NT2/D1 (cell line): ENCODE measurements at regions not wholly inside any gene's neighbourhood (a gene's known extent, or its start where the extent isn't known, plus 50 kb on each side); places are given as distances from the start of the nearest gene placed in this dataset.

Source experiments
- DNase-seq: peaks from one replicate; pipeline ENCODE4 v3.0.0-alpha.2; 2011; ENCODE audit warnings: low read depth, low spot score
- H3K27me3 ChIP-seq: 2 replicates; pipeline ENCODE4 v1.6.0; 2011; ENCODE audit warnings: mild to moderate bottlenecking; ENCODE audit not compliant: insufficient read length, insufficient read depth
- H3K36me3 ChIP-seq: 2 replicates; pipeline ENCODE4 v1.6.1; 2011; ENCODE audit warnings: mild to moderate bottlenecking, low read length, mixed read lengths; ENCODE audit not compliant: insufficient read depth, insufficient read length
- H3K4me1 ChIP-seq: 2 replicates; pipeline ENCODE4 v1.5.1; 2011; ENCODE audit not compliant: insufficient read depth, insufficient read length
- H3K4me3 ChIP-seq: 2 replicates; pipeline ENCODE4 v1.5.1; 2011; ENCODE audit warnings: low read depth; ENCODE audit not compliant: insufficient read length
- H3K9ac ChIP-seq: 2 replicates; pipeline ENCODE4 v1.6.0; 2011; ENCODE audit warnings: low read depth; ENCODE audit not compliant: insufficient read length
- H3K9me3 ChIP-seq: 2 replicates; pipeline ENCODE4 v1.5.1; 2011; ENCODE audit warnings: mild to moderate bottlenecking, low read length; ENCODE audit not compliant: insufficient read depth
- SUZ12 ChIP-seq: IDR thresholded peaks from 2 replicates; pipeline ENCODE4 v1.6.1; 2011; ENCODE audit not compliant: insufficient read length, insufficient read depth; ENCODE audit errors: extremely low read depth
- YY1 ChIP-seq: IDR thresholded peaks from 2 replicates; pipeline ENCODE4 v1.6.1; 2011; ENCODE audit not compliant: insufficient read length, insufficient read depth
- ZNF274 ChIP-seq: IDR thresholded peaks from 2 replicates; pipeline ENCODE4 v1.6.1; 2011; ENCODE audit warnings: mild to moderate bottlenecking, low read depth, low read length

DNA sequence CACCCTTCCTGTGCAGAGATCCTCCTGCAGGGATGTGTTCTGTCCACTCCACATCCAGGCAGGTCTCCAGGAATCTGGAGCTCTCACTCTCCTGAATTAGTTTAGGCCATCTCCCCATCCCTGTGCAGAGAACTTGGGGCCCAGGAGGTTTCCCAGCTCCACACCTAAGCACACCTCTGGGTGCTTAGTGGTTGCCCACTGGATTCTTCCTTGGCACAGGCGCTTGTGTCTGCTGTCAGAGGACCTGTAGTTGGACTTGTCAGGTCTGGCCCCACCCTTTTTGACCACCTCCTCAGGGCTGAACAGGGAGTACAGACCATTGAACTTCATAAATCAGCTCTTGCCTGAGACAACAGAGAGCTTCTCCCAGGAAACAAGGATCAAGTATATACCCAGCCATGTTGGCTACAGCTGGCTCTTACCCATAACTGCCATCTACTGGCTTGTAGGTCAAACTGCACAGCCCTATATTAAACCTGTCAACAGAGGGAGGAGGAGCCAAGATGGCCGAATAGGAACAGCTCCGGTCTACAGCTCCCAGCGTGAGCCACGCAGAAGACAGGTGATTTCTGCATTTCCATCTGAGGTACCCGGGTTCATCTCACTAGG, 275.5 kb downstream of the PPARGC1A start:
- no peaks in the 10 kb centered on the region for H3K36me3 ChIP-seq
- H3K9me3 ChIP-seq: peaks cover 6% of the 10 kb centered on the region; the same call in 1 of the 2 replicates
- H3K27me3 ChIP-seq: no peaks in the 10 kb centered on the region
- no peak for TF ChIP-seq SUZ12
- no peak for TF ChIP-seq YY1
- no peak for TF ChIP-seq ZNF274
- DNase-seq: peak; percentile 30
- H3K4me3 ChIP-seq: no peak overlapping the region
- no peak overlapping the region for H3K9ac ChIP-seq
- no peaks in the 10 kb centered on the region for H3K4me1 ChIP-seq

DNA sequence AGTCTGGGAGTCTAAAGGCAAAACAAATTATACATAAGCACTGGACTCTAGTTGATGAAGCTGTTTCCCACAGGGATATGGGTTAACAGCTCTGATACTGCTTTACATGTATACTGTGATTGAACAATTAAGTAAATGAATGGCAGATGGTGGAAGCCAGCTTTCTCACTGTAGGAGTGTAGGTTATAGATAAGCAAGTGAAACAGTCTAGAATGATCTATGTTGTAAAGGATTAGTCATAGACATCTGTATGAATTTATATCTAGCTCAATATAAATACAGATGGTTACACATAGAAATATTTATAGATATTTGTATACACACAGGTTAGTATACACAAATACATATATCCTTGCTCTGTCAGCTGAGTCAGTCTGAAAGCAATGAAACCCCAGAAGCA, 276.1 kb downstream of the PPARGC1A start:
- H3K4me1 ChIP-seq: no peaks in the 10 kb centered on the region
- no peak for DNase-seq
- no peak overlapping the region for H3K4me3 ChIP-seq
- no peak overlapping the region for H3K9ac ChIP-seq
- H3K36me3 ChIP-seq: no peaks in the 10 kb centered on the region
- H3K9me3 ChIP-seq: peaks cover 6% of the 10 kb centered on the region; the same call in 1 of the 2 replicates
- TF ChIP-seq YY1: no peak
- TF ChIP-seq SUZ12: no peak
- TF ChIP-seq ZNF274: no peak
- no peaks in the 10 kb centered on the region for H3K27me3 ChIP-seq

DNA sequence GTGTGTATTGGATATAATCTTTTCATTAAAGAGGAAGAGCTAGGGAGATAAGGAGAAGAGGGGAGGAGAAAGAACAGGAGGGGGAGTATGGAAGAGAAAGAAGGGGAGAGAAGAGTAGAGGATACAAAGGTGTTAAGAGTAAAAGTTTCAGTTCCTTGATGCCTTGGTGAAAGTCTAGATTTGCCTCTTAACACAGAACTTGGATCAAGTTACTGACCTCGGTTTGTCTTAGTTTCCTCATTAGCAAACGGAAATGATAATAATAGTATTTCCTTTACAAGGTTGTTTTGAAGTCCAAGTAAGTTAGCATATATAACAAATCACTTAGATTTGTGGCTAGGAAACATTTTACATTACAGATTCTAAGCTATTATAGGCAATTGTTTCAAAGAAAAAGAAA, 287.1 kb downstream of the PPARGC1A start:
- H3K9ac ChIP-seq: no peak overlapping the region
- no peaks in the 10 kb centered on the region for H3K9me3 ChIP-seq
- DNase-seq: no peak
- TF ChIP-seq YY1 (no peak), SUZ12 (no peak), ZNF274 (no peak)
- no peaks in the 10 kb centered on the region for H3K27me3 ChIP-seq
- no peak overlapping the region for H3K4me3 ChIP-seq
- no peaks in the 10 kb centered on the region for H3K36me3 ChIP-seq
- no peaks in the 10 kb centered on the region for H3K4me1 ChIP-seq

DNA sequence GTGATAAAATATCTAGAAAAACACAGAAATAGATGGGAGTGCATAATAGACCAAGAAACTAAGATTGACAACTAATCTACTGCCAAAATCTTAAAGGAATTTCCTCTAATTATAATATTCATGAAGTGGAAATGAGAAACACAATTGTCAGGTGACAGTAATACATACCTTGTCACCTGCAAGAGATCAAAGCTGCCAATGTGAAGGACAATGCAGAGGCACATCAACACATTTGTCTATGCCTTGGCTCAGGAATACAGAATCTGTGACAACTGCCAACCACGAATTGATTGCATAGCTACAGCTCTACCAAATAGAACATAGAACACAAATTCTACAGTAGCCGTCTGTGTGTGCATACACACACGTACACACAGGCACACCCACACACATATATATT, 295.7 kb downstream of the PPARGC1A start:
- Histone ChIP-seq H3K36me3 (no peaks in the 10 kb centered on the region), H3K4me1 (no peaks in the 10 kb centered on the region), H3K4me3 (no peak overlapping the region), H3K9me3 (peaks cover 10% of the 10 kb centered on the region; the same call in 1 of the 2 replicates), H3K9ac (no peak overlapping the region), H3K27me3 (no peaks in the 10 kb centered on the region)
- no peak for TF ChIP-seq SUZ12
- no peak for TF ChIP-seq ZNF274
- no peak for TF ChIP-seq YY1
- DNase-seq: no peak

DNA sequence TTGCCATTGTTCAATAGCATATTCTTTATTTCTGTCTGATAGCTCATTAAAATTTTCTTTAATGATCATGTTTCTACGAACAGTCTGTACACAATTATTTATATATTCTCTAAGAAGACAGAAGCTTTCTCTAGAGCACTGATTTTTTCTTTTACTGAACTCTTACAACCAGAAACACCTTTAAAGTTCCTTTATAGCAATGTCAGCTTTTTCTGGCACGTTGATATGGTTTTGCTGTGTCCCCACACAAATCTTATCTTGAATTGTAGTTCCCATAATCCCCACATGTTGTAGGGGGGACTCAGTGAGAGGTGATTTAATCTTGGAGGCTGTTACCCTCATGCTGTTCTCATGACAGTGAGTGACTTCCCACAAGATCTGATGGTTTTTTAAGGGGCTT, 299.4 kb downstream of the PPARGC1A start:
- H3K9ac ChIP-seq: no peak overlapping the region
- TF ChIP-seq YY1 (no peak), SUZ12 (no peak), ZNF274 (no peak)
- H3K9me3 ChIP-seq: peaks cover 10% of the 10 kb centered on the region; the same call in 1 of the 2 replicates
- no peaks in the 10 kb centered on the region for H3K36me3 ChIP-seq
- H3K4me3 ChIP-seq: no peak overlapping the region
- H3K27me3 ChIP-seq: no peaks in the 10 kb centered on the region
- no peaks in the 10 kb centered on the region for H3K4me1 ChIP-seq
- no peak for DNase-seq

DNA sequence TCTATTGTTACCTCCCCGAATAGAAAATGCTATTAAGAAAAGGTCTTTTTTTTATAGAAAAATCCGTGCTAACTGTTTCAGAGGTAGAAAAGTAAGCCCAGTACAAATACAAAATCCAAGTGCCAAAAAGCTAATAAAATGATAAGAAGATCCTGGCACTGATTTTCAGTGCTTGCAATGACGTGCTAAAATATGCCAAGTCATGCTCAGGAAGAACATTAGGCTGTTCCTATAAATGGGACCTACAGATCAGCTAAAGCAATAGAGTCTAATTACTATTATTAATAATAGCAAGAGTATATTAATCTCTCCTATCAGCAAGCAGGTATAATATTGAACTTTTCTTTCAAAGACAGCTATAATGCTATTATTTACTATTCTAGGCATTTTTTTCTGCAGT, 305.8 kb downstream of the PPARGC1A start:
- Histone ChIP-seq H3K9me3 (no peaks in the 10 kb centered on the region), H3K4me3 (no peak overlapping the region), H3K27me3 (no peaks in the 10 kb centered on the region), H3K4me1 (no peaks in the 10 kb centered on the region), H3K36me3 (no peaks in the 10 kb centered on the region), H3K9ac (no peak overlapping the region)
- TF ChIP-seq YY1: no peak
- no peak for TF ChIP-seq ZNF274
- no peak for TF ChIP-seq SUZ12
- DNase-seq: no peak

DNA sequence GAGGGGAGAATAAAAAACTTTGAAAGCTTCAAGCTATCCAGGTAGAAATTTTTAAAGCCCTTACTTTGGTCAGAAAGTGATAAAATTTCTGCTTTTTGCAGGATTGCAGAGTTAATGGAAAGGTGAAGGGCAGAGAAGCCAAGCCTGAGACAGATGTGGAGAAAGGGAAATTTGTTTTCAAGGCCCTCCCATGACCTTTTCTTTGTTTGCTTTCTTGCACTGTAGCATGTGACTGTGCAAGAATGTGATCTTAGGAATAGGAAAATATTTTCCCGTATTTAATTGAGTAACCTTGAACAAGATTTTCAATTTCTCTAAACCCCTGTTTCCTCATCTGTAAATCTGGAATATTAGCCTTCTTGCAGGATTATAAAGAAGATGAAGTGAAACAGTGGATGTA, 307.2 kb downstream of the PPARGC1A start:
- DNase-seq: no peak
- Histone ChIP-seq H3K4me1 (no peaks in the 10 kb centered on the region), H3K27me3 (no peaks in the 10 kb centered on the region), H3K9me3 (no peaks in the 10 kb centered on the region), H3K9ac (no peak overlapping the region), H3K36me3 (no peaks in the 10 kb centered on the region), H3K4me3 (no peak overlapping the region)
- TF ChIP-seq YY1 (no peak), SUZ12 (no peak), ZNF274 (no peak)

DNA sequence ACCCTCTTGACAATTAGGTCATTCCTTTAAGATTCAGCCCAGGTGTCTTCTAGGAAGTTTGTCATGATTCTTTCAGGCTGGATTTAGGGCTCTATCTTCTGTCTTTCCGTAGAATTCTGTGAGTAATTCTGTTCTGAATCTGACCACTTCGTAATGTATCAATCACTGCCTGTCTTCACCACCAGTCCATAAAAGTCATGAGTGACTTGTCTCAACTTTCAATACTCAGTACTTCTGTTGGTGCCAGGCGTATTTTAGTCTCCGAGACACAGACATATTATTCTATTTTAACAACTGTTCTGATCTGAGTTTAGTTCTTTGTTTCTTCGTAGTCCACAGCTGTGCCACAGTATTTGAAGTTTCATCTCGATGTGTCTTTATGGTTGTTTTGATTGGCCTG, 310.7 kb downstream of the PPARGC1A start:
- TF ChIP-seq ZNF274: no peak
- TF ChIP-seq SUZ12: no peak
- TF ChIP-seq YY1: no peak
- H3K4me1 ChIP-seq: no peaks in the 10 kb centered on the region
- H3K9ac ChIP-seq: no peak overlapping the region
- no peak for DNase-seq
- H3K4me3 ChIP-seq: no peak overlapping the region
- 0 out of 2 replicates have a peak, but pooled peaks cover 3% of the 10 kb centered on the region for H3K9me3 ChIP-seq
- H3K27me3 ChIP-seq: no peaks in the 10 kb centered on the region
- H3K36me3 ChIP-seq: no peaks in the 10 kb centered on the region
